ENCODE measurements at regions not wholly inside any gene's neighbourhood (a gene's known extent, or its start where the extent isn't known, plus 50 kb on each side); places are given as distances from the start of the nearest gene placed in this dataset.
A peak's percentile ranks its signal among the peaks of the same experiment; 100 is the strongest.

DNA sequence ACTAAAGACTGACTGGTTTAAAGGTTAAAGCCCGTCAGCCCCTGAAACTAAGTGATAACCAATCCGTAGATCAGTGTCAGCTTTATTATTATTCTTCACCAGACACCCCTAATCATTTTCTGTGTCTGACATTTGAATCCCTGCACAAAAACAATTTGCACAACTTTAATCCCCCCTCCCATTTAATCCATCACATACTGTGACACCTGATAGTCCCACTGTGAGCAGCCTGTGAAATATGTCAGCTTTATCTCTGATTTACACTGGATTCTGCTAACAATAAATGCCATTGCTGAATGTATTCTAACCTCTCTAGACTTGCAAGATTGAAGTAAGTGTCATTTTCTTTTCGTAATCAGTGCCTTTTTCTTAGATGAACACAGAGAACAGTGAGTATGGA, 2089.0 kb upstream of the RAG2 start:
- Mint-ChIP-seq H3K27ac (no peak overlapping the region), H3K27me3 (ENCODE audit: low read depth, poor library complexity) (no peaks in the 10 kb centered on the region), H3K4me3 (no peak overlapping the region), H3K4me1 (no peaks in the 10 kb centered on the region), H3K36me3 (ENCODE audit: low read depth) (no peaks in the 10 kb centered on the region), H3K9me3 (no peaks in the 10 kb centered on the region)
- DNase-seq, result no peak
- TF ChIP-seq, protein P1, sequence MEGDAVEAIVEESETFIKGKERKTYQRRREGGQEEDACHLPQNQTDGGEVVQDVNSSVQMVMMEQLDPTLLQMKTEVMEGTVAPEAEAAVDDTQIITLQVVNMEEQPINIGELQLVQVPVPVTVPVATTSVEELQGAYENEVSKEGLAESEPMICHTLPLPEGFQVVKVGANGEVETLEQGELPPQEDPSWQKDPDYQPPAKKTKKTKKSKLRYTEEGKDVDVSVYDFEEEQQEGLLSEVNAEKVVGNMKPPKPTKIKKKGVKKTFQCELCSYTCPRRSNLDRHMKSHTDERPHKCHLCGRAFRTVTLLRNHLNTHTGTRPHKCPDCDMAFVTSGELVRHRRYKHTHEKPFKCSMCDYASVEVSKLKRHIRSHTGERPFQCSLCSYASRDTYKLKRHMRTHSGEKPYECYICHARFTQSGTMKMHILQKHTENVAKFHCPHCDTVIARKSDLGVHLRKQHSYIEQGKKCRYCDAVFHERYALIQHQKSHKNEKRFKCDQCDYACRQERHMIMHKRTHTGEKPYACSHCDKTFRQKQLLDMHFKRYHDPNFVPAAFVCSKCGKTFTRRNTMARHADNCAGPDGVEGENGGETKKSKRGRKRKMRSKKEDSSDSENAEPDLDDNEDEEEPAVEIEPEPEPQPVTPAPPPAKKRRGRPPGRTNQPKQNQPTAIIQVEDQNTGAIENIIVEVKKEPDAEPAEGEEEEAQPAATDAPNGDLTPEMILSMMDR (IDR thresholded peaks at IDR 0.05), result no peak

GRCh38 chr11:38683484-38683883, 2085.4 kb upstream of the RAG2 start:
- Mint-ChIP-seq H3K36me3 (ENCODE audit: low read depth) (no peaks in the 10 kb centered on the region), H3K27me3 (ENCODE audit: low read depth, poor library complexity) (no peaks in the 10 kb centered on the region), H3K9me3 (no peaks in the 10 kb centered on the region), H3K4me3 (no peak overlapping the region), H3K4me1 (no peaks in the 10 kb centered on the region), H3K27ac (no peak overlapping the region)
- no peak for DNase-seq
- TF ChIP-seq, protein P1 (IDR thresholded peaks at IDR 0.05), result no peak

GRCh38 chr11:38680746-38681145, 2082.7 kb upstream of the RAG2 start:
- Mint-ChIP-seq H3K27me3 (ENCODE audit: low read depth, poor library complexity) (no peaks in the 10 kb centered on the region), H3K9me3 (no peaks in the 10 kb centered on the region), H3K4me1 (no peaks in the 10 kb centered on the region), H3K36me3 (ENCODE audit: low read depth) (no peaks in the 10 kb centered on the region), H3K4me3 (no peak overlapping the region), H3K27ac (peak overlapping the region; percentile 28)
- no peak for DNase-seq
- TF ChIP-seq, protein P1 (IDR thresholded peaks at IDR 0.05), result no peak

- Mint-ChIP-seq H3K4me3 (no peak overlapping the region), H3K4me1 (no peaks in the 10 kb centered on the region), H3K27ac (no peak overlapping the region), H3K27me3 (ENCODE audit: low read depth, poor library complexity) (no peaks in the 10 kb centered on the region), H3K36me3 (ENCODE audit: low read depth) (no peaks in the 10 kb centered on the region), H3K9me3 (no peaks in the 10 kb centered on the region)
- DNase-seq, result no peak
- TF ChIP-seq, protein P1 (IDR thresholded peaks at IDR 0.05), result no peak
Measured at GRCh38 chr11:38680166-38680565, 2082.1 kb upstream of the RAG2 start.

- no peak for DNase-seq
- no peaks in the 10 kb centered on the region for H3K27me3 Mint-ChIP-seq (ENCODE audit: low read depth, poor library complexity)
- no peaks in the 10 kb centered on the region for H3K4me1 Mint-ChIP-seq
- H3K9me3 Mint-ChIP-seq, result no peaks in the 10 kb centered on the region
- TF ChIP-seq, protein P1 (IDR thresholded peaks at IDR 0.05), result no peak
- H3K4me3 Mint-ChIP-seq, result no peak overlapping the region
- H3K36me3 Mint-ChIP-seq (ENCODE audit: low read depth), result no peaks in the 10 kb centered on the region
- no peak overlapping the region for H3K27ac Mint-ChIP-seq
Measured at GRCh38 chr11:38672445-38672844, 2074.4 kb upstream of the RAG2 start.

DNA sequence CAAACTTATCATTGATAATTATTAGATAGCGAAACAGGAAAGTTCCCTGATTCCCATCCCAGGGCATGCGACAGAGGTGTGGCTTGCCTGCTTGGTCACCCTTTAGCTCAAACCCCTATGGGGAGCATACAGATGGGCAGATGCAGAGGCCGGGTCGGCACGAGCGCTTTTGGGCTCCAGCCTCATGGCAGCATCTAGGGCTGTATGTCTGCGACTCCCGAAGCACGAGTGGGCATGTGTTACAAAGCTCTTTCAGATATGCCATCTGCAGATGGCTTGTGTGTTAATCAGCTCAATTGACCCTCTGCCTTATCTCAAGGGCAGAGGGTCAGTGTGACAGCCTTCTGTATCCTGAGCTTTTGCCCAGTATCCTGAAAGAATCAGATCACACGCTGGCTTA, 2069.3 kb upstream of the RAG2 start:
- no peaks in the 10 kb centered on the region for H3K4me1 Mint-ChIP-seq
- DNase-seq, result no peak
- peak overlapping the region; percentile 21 for H3K27ac Mint-ChIP-seq
- H3K4me3 Mint-ChIP-seq, result no peak overlapping the region
- TF ChIP-seq, protein P1 (IDR thresholded peaks at IDR 0.05), result no peak
- H3K36me3 Mint-ChIP-seq (ENCODE audit: low read depth), result no peaks in the 10 kb centered on the region
- no peaks in the 10 kb centered on the region for H3K9me3 Mint-ChIP-seq
- H3K27me3 Mint-ChIP-seq (ENCODE audit: low read depth, poor library complexity), result no peaks in the 10 kb centered on the region
